HG03280 (cell line): ENCODE measurements at regions not wholly inside any gene's neighbourhood (a gene's known extent, or its start where the extent isn't known, plus 50 kb on each side); places are given as distances from the start of the nearest gene placed in this dataset.

Experiments used
- ATAC-seq: cut with Tn5 transposase; IDR thresholded peaks from one replicate; pipeline ENCODE4 v1.9.1; 2021; ENCODE audit warnings: mild to moderate bottlenecking, moderate library complexity; ENCODE audit not compliant: unreplicated experiment

- no peak for ATAC-seq
Observed at GRCh38 chr14:97027256-97027999, 230.2 kb downstream of the VRK1 start.

DNA sequence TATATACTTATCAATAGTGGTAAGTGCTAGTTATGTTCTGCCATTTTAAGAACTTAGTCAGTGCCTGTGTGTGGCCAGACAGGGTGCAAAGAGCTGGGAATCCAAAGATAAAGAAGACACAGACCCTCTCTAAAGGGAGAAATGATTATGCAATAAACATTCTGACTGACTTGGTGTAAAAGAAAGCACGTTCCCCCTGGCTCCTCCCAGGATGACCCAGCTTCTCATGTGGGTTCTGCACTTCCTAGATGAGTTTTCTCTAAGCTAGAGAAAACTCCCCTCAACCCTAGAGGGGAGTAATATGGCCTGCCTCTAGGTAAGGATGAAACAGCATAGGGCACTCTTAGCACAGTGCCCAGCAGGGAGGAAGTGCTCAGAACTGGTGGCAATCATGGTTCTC, 231.2 kb downstream of the VRK1 start:
- no peak for ATAC-seq

DNA sequence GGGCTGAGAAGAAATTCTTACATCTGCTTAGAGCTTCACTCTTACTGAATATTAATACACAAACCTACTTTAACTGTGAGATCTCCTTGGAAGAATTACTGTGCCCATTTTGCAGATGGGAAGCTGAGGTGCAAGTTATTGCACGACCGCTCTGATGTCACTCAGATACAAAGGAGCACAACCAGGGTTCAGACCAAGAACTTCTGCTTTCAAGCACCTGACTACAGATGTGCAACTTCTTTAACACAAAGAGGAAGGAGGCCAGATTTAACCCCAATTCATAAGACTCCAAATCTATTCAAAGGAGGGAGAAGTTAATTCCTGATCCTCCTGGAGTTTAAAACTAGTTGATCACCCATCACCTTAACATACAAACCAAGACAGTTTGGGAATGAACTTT, 232.6 kb downstream of the VRK1 start:
- ATAC-seq, result no peak

DNA sequence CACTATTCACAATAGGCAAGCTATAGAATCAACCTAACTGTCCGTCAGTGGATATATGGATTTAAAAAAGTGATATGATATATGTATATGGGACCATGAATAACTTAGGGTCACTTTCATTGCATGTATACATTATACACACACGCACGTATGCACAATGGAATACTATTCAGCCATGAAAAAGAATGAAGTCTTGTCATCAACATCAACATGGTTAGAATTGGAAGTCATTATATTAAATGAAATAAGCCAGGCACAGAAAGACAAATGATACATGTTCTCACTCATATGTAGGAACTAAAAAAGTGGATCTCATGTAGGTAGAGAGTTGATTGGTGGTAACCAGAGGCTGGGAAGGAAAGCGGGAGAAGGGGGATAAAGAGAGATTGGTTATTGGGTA, 234.3 kb downstream of the VRK1 start:
- ATAC-seq, result no peak

DNA sequence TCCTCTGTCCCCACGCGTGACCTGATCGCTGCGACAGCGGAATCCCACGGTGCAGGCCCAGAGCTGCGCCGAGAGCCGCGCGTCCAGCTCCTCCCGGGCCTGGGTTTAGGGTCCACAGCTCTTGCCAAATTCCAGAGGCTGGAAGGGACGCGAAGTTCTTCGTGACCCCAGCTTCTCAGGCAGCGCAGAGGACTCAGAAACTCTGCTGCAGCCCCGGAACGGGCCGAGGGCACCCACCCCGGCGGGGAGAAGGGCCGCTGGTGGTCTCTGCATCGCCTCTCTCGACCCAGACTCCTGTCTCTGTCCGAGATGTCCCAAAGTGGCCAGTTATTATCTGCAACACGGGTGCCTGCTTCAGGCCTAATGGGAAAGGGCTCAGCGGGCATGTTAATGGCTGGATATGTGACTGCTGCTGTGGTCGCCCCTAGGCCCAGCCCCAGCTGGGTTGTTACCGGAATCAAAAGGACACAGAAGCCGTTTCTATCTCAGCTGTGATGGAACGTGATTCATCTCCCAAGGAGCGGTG, 236.4 kb downstream of the VRK1 start:
- no peak for ATAC-seq

DNA sequence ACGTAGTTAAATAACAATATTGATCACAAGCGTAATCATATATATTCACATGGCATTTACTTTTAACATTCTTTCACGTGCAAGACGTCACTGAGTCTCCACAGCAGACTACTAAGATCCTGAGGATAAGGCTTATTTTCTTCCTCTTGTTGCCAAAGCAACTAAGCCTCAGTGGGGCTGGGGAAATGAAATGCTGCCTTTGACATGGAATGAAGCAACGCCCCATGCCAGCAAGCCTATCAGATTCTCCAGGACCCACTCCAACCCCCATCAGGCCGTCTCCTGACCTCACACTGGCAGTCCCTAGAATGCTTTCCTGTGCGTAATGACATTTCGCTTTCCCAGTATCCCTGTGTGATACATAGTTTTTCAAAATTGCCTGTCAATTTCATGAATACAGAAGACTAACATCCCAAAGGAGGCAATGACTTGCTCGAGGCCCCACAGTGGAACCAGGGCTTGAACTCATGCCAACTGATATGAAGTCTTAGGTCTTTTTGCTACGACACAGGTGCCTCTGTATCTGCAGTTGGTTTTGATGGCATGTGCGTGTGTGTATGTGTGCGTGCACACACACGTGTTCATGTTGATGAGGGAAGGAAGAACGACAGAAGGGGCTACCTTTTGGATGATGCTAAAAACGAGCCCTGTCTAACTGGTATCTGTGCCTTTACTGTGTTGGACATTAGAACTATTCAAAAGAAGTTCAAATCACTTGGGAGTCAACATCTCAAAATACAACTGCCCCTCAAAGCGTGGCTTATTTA, 239.1 kb downstream of the VRK1 start:
- no peak for ATAC-seq

DNA sequence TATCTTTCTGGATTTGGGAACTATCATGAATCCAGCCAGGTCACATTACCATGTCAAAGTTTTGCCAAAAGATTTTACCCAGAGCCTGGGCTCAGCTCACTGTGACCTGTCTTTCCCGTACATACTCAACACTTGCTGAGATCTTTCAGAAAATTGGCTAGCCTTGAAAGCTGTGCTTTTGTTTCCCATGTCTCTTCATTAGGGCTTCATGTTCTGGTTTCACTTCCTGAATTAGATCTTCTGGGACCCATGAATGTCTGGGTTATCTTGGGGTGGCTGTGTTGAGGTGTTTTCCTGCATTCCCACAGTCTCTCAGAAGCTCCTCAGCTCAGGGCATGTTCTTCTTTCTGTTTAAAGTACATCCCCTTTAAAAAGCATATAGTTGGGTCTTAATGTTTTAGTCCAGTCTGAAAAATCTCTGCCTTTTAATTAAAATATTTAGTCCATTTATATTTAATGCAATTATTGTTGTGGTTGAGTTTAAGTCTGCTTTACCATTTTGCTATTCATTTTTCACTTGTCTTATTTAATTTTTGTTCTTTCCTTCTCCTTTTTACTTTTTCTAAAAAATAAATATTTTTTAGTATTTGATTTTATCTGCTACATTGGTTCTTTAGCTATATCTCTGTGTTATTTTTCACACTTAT, 242.7 kb downstream of the VRK1 start:
- ATAC-seq, result no peak

- no peak for ATAC-seq
Observed at GRCh38 chr14:97046967-97047366, 249.8 kb downstream of the VRK1 start.

- no peak for ATAC-seq
Observed at GRCh38 chr14:97052001-97052400, 254.8 kb downstream of the VRK1 start.

- ATAC-seq, result no peak
Observed at GRCh38 chr14:97053941-97054340, 256.8 kb downstream of the VRK1 start.

- ATAC-seq, result no peak
Observed at GRCh38 chr14:97055355-97055754, 258.2 kb downstream of the VRK1 start.

GRCh38 chr14:97056086-97056485, 258.9 kb downstream of the VRK1 start:
- no peak for ATAC-seq

DNA sequence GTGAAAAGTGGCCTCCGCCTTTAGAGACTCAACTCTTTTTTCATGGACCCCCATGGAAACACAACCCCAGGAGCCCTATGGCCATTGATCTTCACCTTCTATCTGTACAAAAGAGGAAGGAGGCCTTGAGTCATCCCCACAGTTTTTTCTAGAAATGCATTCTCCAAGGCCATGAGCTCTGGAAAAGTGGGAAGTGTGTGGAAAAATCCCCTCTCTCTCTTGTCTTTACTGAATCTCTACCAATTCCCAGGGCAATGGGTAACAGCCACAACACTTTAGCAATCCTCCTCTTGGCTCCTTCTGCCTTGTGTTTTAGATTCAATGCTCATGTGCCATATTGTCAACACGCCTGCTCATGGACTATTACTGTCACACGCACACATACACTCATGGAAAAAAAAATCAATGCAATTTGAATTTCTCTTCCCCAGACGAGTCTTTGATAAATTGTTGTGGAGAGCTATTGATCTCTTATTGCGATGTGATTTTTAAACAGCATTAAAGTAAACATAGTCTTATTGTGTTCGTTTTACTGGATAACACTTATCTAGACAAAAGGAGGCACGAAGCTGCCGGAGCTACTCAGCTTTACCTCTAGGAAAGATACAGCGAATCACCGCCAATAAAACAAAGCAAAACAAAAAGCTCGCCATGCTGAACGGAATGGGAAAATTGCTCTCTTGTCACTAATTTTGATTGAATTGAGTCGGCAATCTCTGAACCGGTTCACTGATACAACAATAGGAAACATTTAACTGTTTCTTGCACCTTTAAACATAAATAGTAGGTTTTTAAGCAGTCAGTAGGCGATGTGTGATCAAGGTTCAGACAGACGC, 260.3 kb downstream of the VRK1 start:
- ATAC-seq, result no peak

DNA sequence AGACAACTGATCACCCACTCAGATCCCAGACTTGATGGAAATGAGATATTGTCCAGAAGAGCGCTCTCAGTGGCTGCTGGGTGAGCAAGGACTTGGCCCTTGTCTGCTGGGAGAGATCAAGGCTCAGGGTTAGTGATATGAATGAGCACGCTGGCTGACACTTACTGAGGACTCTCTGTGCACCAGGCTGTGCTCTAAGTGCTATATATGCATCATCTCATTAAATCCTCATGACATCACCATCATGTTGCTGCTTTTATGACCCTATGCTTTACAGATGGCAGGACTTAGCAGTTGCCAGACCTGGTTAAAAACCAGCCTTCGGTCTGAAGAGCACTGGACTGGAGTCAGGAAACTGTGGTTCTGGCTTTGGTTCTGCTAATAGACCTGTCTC, 260.9 kb downstream of the VRK1 start:
- no peak for ATAC-seq

DNA sequence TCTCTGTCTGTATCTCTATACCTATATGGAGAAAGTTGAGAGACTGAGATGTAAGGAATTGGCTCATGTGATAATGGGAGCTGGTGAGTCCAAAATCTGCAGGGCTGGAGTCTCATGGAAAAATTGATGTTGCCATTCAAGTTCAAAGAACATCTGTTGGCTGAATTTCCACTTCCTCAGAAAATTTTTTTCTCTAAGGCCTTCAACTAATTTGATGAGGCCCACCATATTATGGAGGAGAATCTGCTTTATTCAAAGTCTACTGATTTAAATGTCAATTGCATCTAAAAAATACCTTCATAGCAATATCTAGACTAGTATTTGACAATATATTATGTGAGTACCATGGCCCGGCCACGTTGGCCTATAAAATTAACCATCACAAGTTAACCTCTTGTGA, 261.4 kb downstream of the VRK1 start:
- no peak for ATAC-seq

GRCh38 chr14:97061198-97061597, 264.0 kb downstream of the VRK1 start:
- no peak for ATAC-seq

DNA sequence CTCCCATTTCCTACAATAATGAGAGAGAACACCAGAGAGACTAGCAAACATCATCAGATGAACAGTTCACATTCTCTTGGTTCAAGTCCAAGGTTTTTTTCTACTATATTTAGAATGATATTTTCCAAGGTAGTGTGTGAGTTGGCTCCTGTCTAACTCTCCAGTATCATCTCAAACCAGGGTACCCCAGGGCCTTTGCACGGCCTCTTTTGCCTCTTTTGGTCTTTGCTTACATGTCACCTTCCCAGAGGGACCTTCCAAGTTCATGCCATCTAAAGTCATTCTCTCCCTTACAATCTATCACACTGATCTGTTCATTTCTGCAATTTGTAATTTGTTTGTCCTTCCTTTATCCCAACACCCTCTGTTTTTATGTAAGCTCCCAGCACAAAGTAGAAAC, 264.5 kb downstream of the VRK1 start:
- ATAC-seq, result no peak

- ATAC-seq, result no peak
Observed at GRCh38 chr14:97065305-97066067, 268.3 kb downstream of the VRK1 start.

GRCh38 chr14:97066068-97066899, 269.1 kb downstream of the VRK1 start:
- ATAC-seq, result no peak
